ENCODE measurements at regions not wholly inside any gene's neighbourhood (a gene's known extent, or its start where the extent isn't known, plus 50 kb on each side); places are given as distances from the start of the nearest gene placed in this dataset.
"Not testable (repeated sequence)": the region's sequence is repeated elsewhere in the genome, so short reads cannot be mapped to it uniquely, and the experiment has no call there.

DNA sequence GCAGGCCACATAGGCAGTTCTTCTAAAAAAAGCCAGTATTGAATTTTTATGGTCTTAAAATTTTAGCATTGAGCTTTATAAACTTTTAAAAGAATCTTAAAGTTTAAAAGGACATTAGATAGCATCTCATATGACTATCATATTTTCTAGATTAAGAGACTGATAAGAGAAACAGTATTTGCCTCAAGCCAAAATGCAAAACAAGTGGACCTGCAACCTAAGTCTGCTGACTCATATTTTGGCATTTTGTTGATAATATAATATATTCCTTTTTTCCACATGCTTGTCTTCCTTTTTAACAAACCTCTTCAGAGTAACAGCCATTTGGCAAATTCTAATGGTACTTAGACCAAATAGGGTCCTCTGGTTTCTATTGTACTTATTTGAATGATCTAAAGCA, 328.5 kb upstream of the GALNTL6 start:
- H3K27me3 ChIP-seq (ENCODE audit: control insufficient read depth in 5 of 5, insufficient read depth in 4 of 5, low read length in 5 of 5): no peaks in the 10 kb centered on the region
- H3K4me3 ChIP-seq (ENCODE audit: low read depth in 1 of 5, low read length in 5 of 5): no peak overlapping the region
- no peaks in the 10 kb centered on the region for H3K36me3 ChIP-seq (ENCODE audit: control insufficient read depth in 5 of 5, insufficient read depth in 5 of 5, low read length in 5 of 5)
- no peak overlapping the region for H3K27ac ChIP-seq (ENCODE audit: low read depth, low read length)
- no peak overlapping the region for H3K9ac ChIP-seq (ENCODE audit: low read length in 5 of 5)
- H3K4me1 ChIP-seq (ENCODE audit: control insufficient read depth in 5 of 5, insufficient read depth in 5 of 5, low read length in 5 of 5): no peaks in the 10 kb centered on the region
- H3K9me3 ChIP-seq (ENCODE audit: control insufficient read depth in 5 of 5, low read length in 5 of 5): no peaks in the 10 kb centered on the region

DNA sequence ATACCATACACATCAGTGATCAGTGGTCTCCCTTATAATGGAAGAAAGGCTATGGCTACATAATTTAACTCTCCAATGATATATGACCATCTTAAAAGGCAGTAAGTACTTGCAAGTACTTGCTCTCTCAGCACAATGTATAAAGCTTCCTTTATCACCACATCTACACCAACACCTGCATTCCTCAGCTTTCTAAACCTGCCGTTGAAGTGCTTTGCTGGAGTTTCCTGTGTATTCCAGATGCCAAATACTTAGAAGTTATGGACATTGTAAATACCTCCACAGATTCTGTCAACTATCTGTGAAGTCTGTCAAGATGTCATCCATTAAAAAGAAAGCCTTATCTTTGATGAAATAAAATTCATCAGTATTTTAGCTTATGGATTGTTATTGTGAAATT, 335.0 kb upstream of the GALNTL6 start:
- Histone ChIP-seq H3K4me3 (ENCODE audit: low read depth in 1 of 5, low read length in 5 of 5) (no peak overlapping the region), H3K4me1 (ENCODE audit: control insufficient read depth in 5 of 5, insufficient read depth in 5 of 5, low read length in 5 of 5) (no peaks in the 10 kb centered on the region), H3K9me3 (ENCODE audit: control insufficient read depth in 5 of 5, low read length in 5 of 5) (no peaks in the 10 kb centered on the region), H3K27me3 (ENCODE audit: control insufficient read depth in 5 of 5, insufficient read depth in 4 of 5, low read length in 5 of 5) (no peaks in the 10 kb centered on the region), H3K36me3 (ENCODE audit: control insufficient read depth in 5 of 5, insufficient read depth in 5 of 5, low read length in 5 of 5) (no peaks in the 10 kb centered on the region), H3K9ac (ENCODE audit: low read length in 5 of 5) (no peak overlapping the region), H3K27ac (ENCODE audit: low read depth, low read length) (no peak overlapping the region)

DNA sequence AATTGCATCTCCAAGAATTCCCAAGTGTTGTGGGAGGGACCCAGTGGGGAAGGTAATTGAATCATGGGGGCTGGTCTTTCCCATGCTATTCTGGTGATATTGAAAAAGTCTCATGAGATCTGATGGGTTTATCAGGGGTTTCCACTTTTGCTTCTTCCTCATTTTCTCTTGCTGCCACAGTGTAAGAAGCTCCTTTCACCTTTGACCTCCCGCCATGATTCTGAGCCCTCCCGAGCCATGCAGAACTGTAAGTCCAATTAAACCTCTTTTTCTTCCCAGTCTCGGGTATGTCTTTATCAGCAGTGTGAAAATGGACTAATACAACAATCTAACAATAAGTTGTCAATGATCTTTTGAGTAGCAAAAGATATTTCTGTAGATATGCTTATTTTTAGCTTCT, 338.1 kb upstream of the GALNTL6 start:
- not testable (repeated sequence) for H3K27ac ChIP-seq (ENCODE audit: low read depth, low read length); H3K9me3 ChIP-seq (ENCODE audit: control insufficient read depth in 5 of 5, low read length in 5 of 5); H3K4me3 ChIP-seq (ENCODE audit: low read depth in 1 of 5, low read length in 5 of 5); H3K27me3 ChIP-seq (ENCODE audit: control insufficient read depth in 5 of 5, insufficient read depth in 4 of 5, low read length in 5 of 5); H3K9ac ChIP-seq (ENCODE audit: low read length in 5 of 5); H3K36me3 ChIP-seq (ENCODE audit: control insufficient read depth in 5 of 5, insufficient read depth in 5 of 5, low read length in 5 of 5); H3K4me1 ChIP-seq (ENCODE audit: control insufficient read depth in 5 of 5, insufficient read depth in 5 of 5, low read length in 5 of 5)

DNA sequence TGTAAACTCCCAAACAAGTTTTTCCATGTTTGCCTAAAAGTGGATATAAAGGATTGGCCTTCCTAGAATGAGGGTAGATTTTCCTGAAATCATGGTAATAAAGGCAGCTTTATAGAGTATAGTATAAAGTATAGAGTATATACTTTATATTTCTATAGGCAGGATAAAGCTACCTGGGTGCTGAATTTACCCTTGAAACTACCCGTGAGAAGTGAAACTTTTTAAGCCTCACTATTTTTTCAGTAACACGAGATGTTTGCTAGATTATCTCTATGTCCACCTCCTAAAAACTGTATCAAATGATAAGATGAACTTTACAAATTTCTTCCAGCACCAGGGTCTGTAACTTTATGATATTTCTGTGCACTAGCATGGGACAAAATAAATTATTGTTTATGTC, 340.0 kb upstream of the GALNTL6 start:
- Histone ChIP-seq H3K36me3 (ENCODE audit: control insufficient read depth in 5 of 5, insufficient read depth in 5 of 5, low read length in 5 of 5) (no peaks in the 10 kb centered on the region), H3K4me3 (ENCODE audit: low read depth in 1 of 5, low read length in 5 of 5) (no peak overlapping the region), H3K4me1 (ENCODE audit: control insufficient read depth in 5 of 5, insufficient read depth in 5 of 5, low read length in 5 of 5) (no peaks in the 10 kb centered on the region), H3K27ac (ENCODE audit: low read depth, low read length) (no peak overlapping the region), H3K27me3 (ENCODE audit: control insufficient read depth in 5 of 5, insufficient read depth in 4 of 5, low read length in 5 of 5) (no peaks in the 10 kb centered on the region), H3K9ac (ENCODE audit: low read length in 5 of 5) (no peak overlapping the region), H3K9me3 (ENCODE audit: control insufficient read depth in 5 of 5, low read length in 5 of 5) (no peaks in the 10 kb centered on the region)

DNA sequence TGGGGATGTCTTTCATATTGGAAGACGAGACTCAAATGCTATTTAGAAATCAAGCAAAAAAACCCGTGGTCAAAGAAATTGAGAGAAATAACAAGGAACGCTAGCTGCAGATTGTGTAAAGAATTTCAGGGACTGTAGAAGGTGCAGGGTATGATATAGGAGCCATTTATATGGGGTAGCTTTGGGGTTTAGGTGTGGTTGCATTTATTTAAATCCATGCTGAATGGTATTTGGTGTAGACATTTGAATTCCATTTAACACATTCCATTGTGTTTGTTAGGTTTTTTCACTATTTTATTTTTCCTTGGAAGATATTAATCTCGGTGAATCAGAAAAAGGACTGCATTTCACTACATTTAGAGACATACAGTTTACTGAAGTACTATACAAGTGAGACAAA, 341.0 kb upstream of the GALNTL6 start:
- H3K36me3 ChIP-seq (ENCODE audit: control insufficient read depth in 5 of 5, insufficient read depth in 5 of 5, low read length in 5 of 5): no peaks in the 10 kb centered on the region
- no peak overlapping the region for H3K4me3 ChIP-seq (ENCODE audit: low read depth in 1 of 5, low read length in 5 of 5)
- no peaks in the 10 kb centered on the region for H3K27me3 ChIP-seq (ENCODE audit: control insufficient read depth in 5 of 5, insufficient read depth in 4 of 5, low read length in 5 of 5)
- no peak overlapping the region for H3K9ac ChIP-seq (ENCODE audit: low read length in 5 of 5)
- no peaks in the 10 kb centered on the region for H3K9me3 ChIP-seq (ENCODE audit: control insufficient read depth in 5 of 5, low read length in 5 of 5)
- H3K4me1 ChIP-seq (ENCODE audit: control insufficient read depth in 5 of 5, insufficient read depth in 5 of 5, low read length in 5 of 5): no peaks in the 10 kb centered on the region
- H3K27ac ChIP-seq (ENCODE audit: low read depth, low read length): no peak overlapping the region

DNA sequence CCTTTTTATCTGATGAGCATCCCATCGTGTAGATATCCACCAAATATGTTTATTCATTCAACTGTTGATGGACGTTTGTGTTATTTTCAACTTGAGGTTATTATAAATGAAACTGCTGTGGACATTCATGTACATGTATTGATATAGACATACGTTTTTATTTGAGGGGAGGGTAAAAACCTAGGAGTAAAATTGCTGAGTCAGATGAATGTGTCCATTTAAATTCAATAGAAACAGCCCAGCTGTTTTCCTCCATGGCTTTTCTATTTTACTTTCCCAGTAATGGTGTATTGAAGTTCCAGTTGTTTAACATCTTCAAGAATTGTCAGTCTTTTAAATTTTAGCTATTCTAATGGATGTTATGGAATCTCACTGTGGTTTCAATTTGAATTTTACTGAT, 348.7 kb upstream of the GALNTL6 start:
- no peak overlapping the region for H3K9ac ChIP-seq (ENCODE audit: low read length in 5 of 5)

DNA sequence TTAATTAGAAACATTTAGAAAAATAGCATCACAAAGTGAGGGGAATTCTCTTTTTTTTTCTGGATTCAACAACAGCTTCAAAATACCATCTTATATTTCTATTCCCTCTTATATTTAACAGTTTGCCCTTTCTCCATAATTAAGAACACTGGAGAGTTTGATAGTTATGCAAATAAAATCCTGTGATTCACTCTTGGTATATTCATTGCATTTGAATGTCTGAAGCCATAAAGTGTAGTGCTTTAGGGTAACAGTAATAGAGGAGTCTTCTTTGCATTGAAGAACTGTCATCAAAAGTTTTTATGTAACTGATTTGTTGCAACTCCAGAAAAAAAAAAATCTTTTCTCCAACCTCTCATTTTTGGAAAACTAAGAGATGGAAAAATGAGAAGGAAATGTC, 352.0 kb upstream of the GALNTL6 start:
- Histone ChIP-seq H3K27me3 (ENCODE audit: control insufficient read depth in 5 of 5, insufficient read depth in 4 of 5, low read length in 5 of 5) (no peaks in the 10 kb centered on the region), H3K9me3 (ENCODE audit: control insufficient read depth in 5 of 5, low read length in 5 of 5) (peaks cover 0 to 10% (median 4%) of the 10 kb centered on the region in 5 donors), H3K36me3 (ENCODE audit: control insufficient read depth in 5 of 5, insufficient read depth in 5 of 5, low read length in 5 of 5) (no peaks in the 10 kb centered on the region), H3K4me3 (ENCODE audit: low read depth in 1 of 5, low read length in 5 of 5) (no peak overlapping the region), H3K9ac (ENCODE audit: low read length in 5 of 5) (no peak overlapping the region), H3K4me1 (ENCODE audit: control insufficient read depth in 5 of 5, insufficient read depth in 5 of 5, low read length in 5 of 5) (no peaks in the 10 kb centered on the region), H3K27ac (ENCODE audit: low read depth, low read length) (no peak overlapping the region)

More for the DNA sequence above, 348.7 kb upstream of the GALNTL6 start:
- H3K9me3 ChIP-seq (ENCODE audit: control insufficient read depth in 5 of 5, low read length in 5 of 5): peaks cover 0 to 4% (median 0%) of the 10 kb centered on the region in 5 donors
- H3K27me3 ChIP-seq (ENCODE audit: control insufficient read depth in 5 of 5, insufficient read depth in 4 of 5, low read length in 5 of 5): no peaks in the 10 kb centered on the region
- no peaks in the 10 kb centered on the region for H3K36me3 ChIP-seq (ENCODE audit: control insufficient read depth in 5 of 5, insufficient read depth in 5 of 5, low read length in 5 of 5)
- H3K4me1 ChIP-seq (ENCODE audit: control insufficient read depth in 5 of 5, insufficient read depth in 5 of 5, low read length in 5 of 5): no peaks in the 10 kb centered on the region
- H3K27ac ChIP-seq (ENCODE audit: low read depth, low read length): no peak overlapping the region
- H3K4me3 ChIP-seq (ENCODE audit: low read depth in 1 of 5, low read length in 5 of 5): no peak overlapping the region

DNA sequence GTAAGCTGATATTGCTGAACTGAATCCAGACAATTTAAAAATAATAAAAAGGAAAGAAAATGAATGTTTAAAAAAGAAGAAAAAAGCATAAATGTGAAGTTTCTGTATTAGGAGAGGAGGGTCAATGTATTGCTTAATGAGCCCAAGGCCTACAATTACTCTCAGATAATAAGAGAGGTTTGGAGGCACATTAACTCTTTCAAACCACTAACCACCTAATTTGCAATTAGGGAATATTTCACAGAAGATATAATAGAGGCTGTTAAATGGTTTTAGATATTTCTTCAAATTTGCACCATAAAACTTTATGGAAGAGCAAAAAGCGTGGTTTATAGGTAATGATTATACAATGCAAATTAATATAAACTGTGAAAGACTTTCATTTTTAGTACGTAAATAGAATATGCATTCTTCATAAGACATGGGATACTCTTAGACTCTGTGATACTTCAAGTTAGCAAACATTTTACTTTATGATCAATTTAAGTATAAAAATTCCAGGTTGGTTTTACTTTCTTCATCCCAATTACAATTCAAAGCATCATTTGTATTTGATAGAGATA, 364.2 kb upstream of the GALNTL6 start:
- Histone ChIP-seq H3K4me3 (ENCODE audit: low read depth in 1 of 5, low read length in 5 of 5) (no peak overlapping the region), H3K27ac (ENCODE audit: low read depth, low read length) (no peak overlapping the region), H3K4me1 (ENCODE audit: control insufficient read depth in 5 of 5, insufficient read depth in 5 of 5, low read length in 5 of 5) (no peaks in the 10 kb centered on the region), H3K27me3 (ENCODE audit: control insufficient read depth in 5 of 5, insufficient read depth in 4 of 5, low read length in 5 of 5) (no peaks in the 10 kb centered on the region), H3K9me3 (ENCODE audit: control insufficient read depth in 5 of 5, low read length in 5 of 5) (no peaks in the 10 kb centered on the region), H3K9ac (ENCODE audit: low read length in 5 of 5) (no peak overlapping the region), H3K36me3 (ENCODE audit: control insufficient read depth in 5 of 5, insufficient read depth in 5 of 5, low read length in 5 of 5) (no peaks in the 10 kb centered on the region)

DNA sequence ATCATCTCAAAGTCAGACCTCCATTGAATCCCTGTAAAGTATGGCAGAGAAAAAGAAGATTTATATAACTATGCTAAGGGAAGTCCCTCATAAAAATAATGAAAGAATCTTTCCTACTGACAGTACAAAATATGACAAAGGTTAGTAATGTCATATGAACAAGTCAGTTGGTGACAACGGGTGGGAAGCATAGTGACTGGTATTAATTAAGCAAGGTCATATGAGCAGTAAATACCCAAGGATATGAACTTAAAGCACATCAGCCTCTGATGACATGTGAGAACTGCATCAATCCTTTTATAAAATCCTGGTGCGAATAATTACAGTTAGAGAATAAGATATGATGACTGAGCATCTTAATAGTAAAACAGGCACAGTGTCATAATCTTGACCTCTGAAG, 364.8 kb upstream of the GALNTL6 start:
- no peak overlapping the region for H3K4me3 ChIP-seq (ENCODE audit: low read depth in 1 of 5, low read length in 5 of 5)
- H3K9me3 ChIP-seq (ENCODE audit: control insufficient read depth in 5 of 5, low read length in 5 of 5): no peaks in the 10 kb centered on the region
- H3K9ac ChIP-seq (ENCODE audit: low read length in 5 of 5): no peak overlapping the region
- H3K36me3 ChIP-seq (ENCODE audit: control insufficient read depth in 5 of 5, insufficient read depth in 5 of 5, low read length in 5 of 5): no peaks in the 10 kb centered on the region
- no peak overlapping the region for H3K27ac ChIP-seq (ENCODE audit: low read depth, low read length)
- no peaks in the 10 kb centered on the region for H3K4me1 ChIP-seq (ENCODE audit: control insufficient read depth in 5 of 5, insufficient read depth in 5 of 5, low read length in 5 of 5)
- no peaks in the 10 kb centered on the region for H3K27me3 ChIP-seq (ENCODE audit: control insufficient read depth in 5 of 5, insufficient read depth in 4 of 5, low read length in 5 of 5)

DNA sequence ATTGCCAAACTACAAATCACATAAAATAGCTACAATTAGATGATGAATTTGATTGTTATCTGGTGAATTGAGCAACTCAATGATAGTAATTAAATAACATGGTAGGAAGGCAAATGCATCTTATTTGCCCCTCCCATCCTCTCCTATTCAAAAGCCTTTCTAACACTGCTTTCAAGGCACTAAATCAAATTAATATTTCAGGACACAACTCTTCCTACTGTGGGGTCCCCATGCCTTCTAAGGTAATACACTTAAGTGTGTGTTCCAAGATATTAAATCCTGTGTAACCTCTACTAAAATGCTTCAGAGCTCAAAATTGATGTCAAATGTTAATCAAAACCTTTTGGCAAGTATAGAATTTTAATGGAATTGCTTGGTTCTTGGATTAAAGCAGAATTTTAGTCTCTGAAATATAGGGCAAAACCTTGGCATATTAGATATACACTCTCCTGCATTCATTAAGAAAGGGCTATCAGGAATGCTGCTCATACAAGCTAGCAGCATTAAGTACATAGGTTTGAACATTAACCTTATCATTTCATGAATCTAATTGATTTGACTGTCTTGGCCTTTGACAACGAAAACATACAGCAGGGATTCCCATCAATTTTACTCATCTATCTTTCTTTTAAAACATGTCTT, 371.8 kb upstream of the GALNTL6 start:
- H3K9me3 ChIP-seq (ENCODE audit: control insufficient read depth in 5 of 5, low read length in 5 of 5): no peaks in the 10 kb centered on the region
- no peaks in the 10 kb centered on the region for H3K36me3 ChIP-seq (ENCODE audit: control insufficient read depth in 5 of 5, insufficient read depth in 5 of 5, low read length in 5 of 5)
- H3K27ac ChIP-seq (ENCODE audit: low read depth, low read length): no peak overlapping the region
- no peaks in the 10 kb centered on the region for H3K27me3 ChIP-seq (ENCODE audit: control insufficient read depth in 5 of 5, insufficient read depth in 4 of 5, low read length in 5 of 5)
- H3K4me1 ChIP-seq (ENCODE audit: control insufficient read depth in 5 of 5, insufficient read depth in 5 of 5, low read length in 5 of 5): no peaks in the 10 kb centered on the region
- H3K4me3 ChIP-seq (ENCODE audit: low read depth in 1 of 5, low read length in 5 of 5): no peak overlapping the region
- H3K9ac ChIP-seq (ENCODE audit: low read length in 5 of 5): no peak overlapping the region
